Panc1 (cell line): ENCODE measurements at regions not wholly inside any gene's neighbourhood (a gene's known extent, or its start where the extent isn't known, plus 50 kb on each side); places are given as distances from the start of the nearest gene placed in this dataset.

ENCODE experiments used
- ATAC-seq: fragments of 200-7000 bp; cut with Tn5 transposase; 2 replicates; pipeline ENCODE4 v1.9.1; 2020; ENCODE audit warnings: mild to moderate bottlenecking, moderate library complexity
- BruUV-seq: library from RNA; stranded (reverse); fragments of 400-500 nt; replicated peaks from 2 replicates; lab custom pipeline; 2021; lab: Mats Ljungman, UMichigan
- CTCF ChIA-PET: fragments of 300-600 bp; sonication (Branson Sonifier 250); formaldehyde crosslinking; loops from one replicate; lab custom pipeline; 2022; ENCODE audit warnings: antibody characterized with exemption; lab: Charles Lee
- POLR2A ChIA-PET: fragments of 300-600 bp; sonication (Branson Sonifier 250); formaldehyde crosslinking; loops from one replicate; lab custom pipeline; 2022; ENCODE audit warnings: antibody characterized with exemption; lab: Charles Lee
- DNase-seq: peaks from one replicate; pipeline ENCODE4 v3.0.0-alpha.2; 2010; ENCODE audit warnings: low read depth, low spot score
- H3K27ac ChIP-seq: 2 replicates; pipeline ENCODE4 v1.5.1; 2011; ENCODE audit warnings: mild to moderate bottlenecking, low read length, inconsistent platforms
- H3K27me3 ChIP-seq: fragments of 200-500 bp; sonication (Bioruptor generic); 2 replicates; pipeline ENCODE4 v1.6.0; 2014; ENCODE audit warnings: low read length, inconsistent platforms; ENCODE audit not compliant: control insufficient read depth, insufficient read depth
- H3K36me3 ChIP-seq: fragments of 200-500 bp; sonication (Bioruptor generic); 2 replicates; pipeline ENCODE4 v1.5.1; 2014; ENCODE audit warnings: inconsistent platforms, mild to moderate bottlenecking, low read length, moderate library complexity; ENCODE audit not compliant: control insufficient read depth, insufficient read depth
- H3K4me1 ChIP-seq: 2 replicates; pipeline ENCODE4 v1.5.1; 2011; ENCODE audit warnings: inconsistent platforms, mild to moderate bottlenecking, low read length, moderate library complexity; ENCODE audit not compliant: control insufficient read depth, insufficient read depth
- H3K4me3 ChIP-seq, 2 experiments: 2 replicates each; pipeline ENCODE4 v1.5.1; 2011 to 2012; ENCODE audit warnings: low read depth in 2 of 2, low read length in 2 of 2, mild to moderate bottlenecking in 2 of 2, inconsistent platforms in 1 of 2, moderate library complexity in 1 of 2
- H3K9me3 ChIP-seq: fragments of 200-500 bp; sonication (Bioruptor generic); 2 replicates; pipeline ENCODE4 v1.5.1; 2014; ENCODE audit warnings: low read depth, mild to moderate bottlenecking, inconsistent platforms, low read length, moderate library complexity; ENCODE audit not compliant: control insufficient read depth, insufficient read depth
- CTCF ChIP-seq: fragments of 450-650 bp; IDR thresholded peaks from 2 replicates; pipeline ENCODE4 v1.5.1; 2017; ENCODE audit warnings: mild to moderate bottlenecking
- POLR2AphosphoS5 ChIP-seq: IDR thresholded peaks from 2 replicates; pipeline ENCODE4 v1.6.1; 2012; ENCODE audit warnings: mild to moderate bottlenecking, low read depth, low read length, moderate library complexity
- REST ChIP-seq, 2 experiments: IDR thresholded peaks; 2 replicates each; pipeline ENCODE4 v1.6.1; 2011 to 2012; ENCODE audit warnings: low read depth in 2 of 2, control low read depth in 1 of 2, low read length in 1 of 2, mild to moderate bottlenecking in 1 of 2, moderate library complexity in 1 of 2; ENCODE audit not compliant: insufficient read depth in 1 of 2
- SIN3A ChIP-seq: IDR thresholded peaks from 2 replicates; pipeline ENCODE4 v1.6.1; 2012; ENCODE audit warnings: low read depth, mild to moderate bottlenecking, low read length, moderate library complexity, borderline replicate concordance; ENCODE audit not compliant: insufficient read depth
- TCF7L2 ChIP-seq: IDR thresholded peaks from 2 replicates; pipeline ENCODE4 v1.6.1; 2011; ENCODE audit warnings: mild to moderate bottlenecking, low read depth, low read length, inconsistent platforms
- in situ Hi-C: cut with HindIII; loops from 2 replicates; pipeline ENCODE4 v1.10.0; 2016; ENCODE audit warnings: low sequenced_read_pairs, low pct_unique_long_range_greater_than_20kb
- intact Hi-C: fragments of 100-400 bp; cut with micrococcal nuclease; formaldehyde crosslinking; loops from one replicate; pipeline ENCODE4 v1.10.0; 2022; ENCODE audit not compliant: unreplicated experiment

GRCh38 chrX:107324493-107325310 lies 118.3 kb downstream of the DNAAF6 start:
- BruUV-seq, result no TSS peak
- DNase-seq, result no peak
- peak; percentile 68 for ATAC-seq
- Histone ChIP-seq H3K4me3 (no peak overlapping the region), H3K9me3 (no peaks in the 10 kb centered on the region), H3K4me1 (no peaks in the 10 kb centered on the region), H3K27me3 (no peaks in the 10 kb centered on the region), H3K36me3 (no peaks in the 10 kb centered on the region), H3K27ac (no peak overlapping the region)
- TF ChIP-seq SIN3A (no peak), REST (IDR thresholded peaks at IDR 0.05; ENCODE audit: insufficient read depth in 1 of 2, low read depth in 2 of 2, low read length in 1 of 2) (peak; percentile 92 to 97), CTCF (peak; percentile 61)
- POLR2A ChIA-PET, result no interaction called here
- intact Hi-C loops, result no loop called here
- CTCF ChIA-PET, result interaction anchor here (0.6 kb wide), 1 partner anchor 245 kb away, joined by 15 read pairs; no protein-coding TSS in a partner anchor
- in situ Hi-C loops, result no loop called here

- Histone ChIP-seq H3K4me3 (no peak overlapping the region), H3K4me1 (no peaks in the 10 kb centered on the region), H3K36me3 (no peaks in the 10 kb centered on the region), H3K27me3 (no peaks in the 10 kb centered on the region), H3K9me3 (no peaks in the 10 kb centered on the region), H3K27ac (no peak overlapping the region)
- no peak for ATAC-seq
- in situ Hi-C loops, result no loop called here
- TF ChIP-seq SIN3A, result no peak
- TF ChIP-seq REST (IDR thresholded peaks at IDR 0.05; ENCODE audit: insufficient read depth in 1 of 2, low read depth in 2 of 2, low read length in 1 of 2), result no peak
- TF ChIP-seq POLR2AphosphoS5, result no peak
- no peak for TF ChIP-seq TCF7L2
- no peak for TF ChIP-seq CTCF
- POLR2A ChIA-PET, result no interaction called here
- intact Hi-C loops, result no loop called here
- DNase-seq, result no peak
- no TSS peak for BruUV-seq
- CTCF ChIA-PET, result no interaction called here
Measured at GRCh38 chrX:107325467-107325866, 119.1 kb downstream of the DNAAF6 start.
